Transverse colon (tissue), 4 donors: ENCODE measurements at regions not wholly inside any gene's neighbourhood (a gene's known extent, or its start where the extent isn't known, plus 50 kb on each side); places are given as distances from the start of the nearest gene placed in this dataset.

Source experiments
- DNase-seq: peaks from one replicate; pipeline ENCODE4 v3.0.0-alpha.2; 2019
- H3K27ac ChIP-seq, 4 donors: fragments of 200-600 bp; sonication (generic); 2 replicates each; pipeline ENCODE4 v1.5.1; 2016 to 2018; ENCODE audit warnings: inconsistent platforms in 4 of 4
- H3K27me3 ChIP-seq: fragments of 200-600 bp; sonication (generic); 2 replicates; pipeline ENCODE4 v1.5.1; 2017; ENCODE audit warnings: inconsistent platforms
- H3K36me3 ChIP-seq, 4 donors: fragments of 200-600 bp; sonication (generic); 2 replicates each; pipeline ENCODE4 v1.5.1; 2017 to 2019; ENCODE audit warnings: inconsistent platforms in 4 of 4
- H3K4me1 ChIP-seq, 4 donors: fragments of 200-600 bp; sonication (generic); 2 replicates each; pipeline ENCODE4 v1.5.1; 2017 to 2020; ENCODE audit warnings: inconsistent platforms in 4 of 4
- H3K4me3 ChIP-seq, 4 donors: fragments of 200-600 bp; sonication (generic); 1 replicate in 1 of 4; 2 replicates in 3 of 4; pipeline versions ENCODE4 v1.5.1 to v1.6.1; 2017 to 2019; ENCODE audit warnings: inconsistent platforms in 4 of 4
- H3K9me3 ChIP-seq, 2 donors: fragments of 200-600 bp; sonication (generic); 2 replicates each; pipeline ENCODE4 v1.5.1; 2017 to 2019; ENCODE audit warnings: inconsistent platforms in 2 of 2
- EP300 ChIP-seq: sonication (generic); formaldehyde crosslinking; IDR thresholded peaks from one replicate; pipeline ENCODE4 v1.6.1; 2017; ENCODE audit warnings: antibody characterized with exemption, low read depth
- POLR2A ChIP-seq: fragments of 450-650 bp; IDR thresholded peaks from one replicate; pipeline ENCODE4 v1.6.1; 2016; ENCODE audit warnings: antibody characterized with exemption, mild to moderate bottlenecking, moderate library complexity
- POLR2AphosphoS5 ChIP-seq, 3 donors: sonication (generic); formaldehyde crosslinking; IDR thresholded peaks; one replicate each; pipeline ENCODE4 v1.6.1; 2016; ENCODE audit warnings: antibody characterized with exemption in 3 of 3
- WGBS, 2 donors: methylation state at CpG; one replicate each; pipeline ENCODE4 v1.1.5; 2018; ENCODE audit warnings: low coverage in 1 of 2; 5-methylcytosine and 5-hydroxymethylcytosine counted together
- in situ Hi-C, 4 donors: fragments of 200-750 bp; cut with MboI; loops; one replicate each; pipeline versions ENCODE4 v1.15.0 to v1.15.1; 2017; ENCODE audit warnings: low sequenced_read_pairs in 3 of 4, low pct_ligation_motif_present in 1 of 4, low pct_unique_long_range_greater_than_20kb in 1 of 4
- intact Hi-C: fragments of 100-400 bp; cut with DNase I; formaldehyde crosslinking; loops from one replicate; pipeline ENCODE4 v1.15.1; 2023; ENCODE audit warnings: low total_unique reads
- TF ChIP-seq, protein P1 (sequence below), 5 experiments: fragments of 200-600 bp in 3 of 5; fragments of 450-650 bp in 2 of 5; sonication (generic) in 3 of 5; IDR thresholded peaks; 1 replicate in 2 of 5; 2 replicates in 3 of 5; pipeline ENCODE4 v1.5.1; 2016 to 2017; ENCODE audit warnings: antibody characterized with exemption in 5 of 5, inconsistent platforms in 3 of 5, mild to moderate bottlenecking in 2 of 5, moderate library complexity in 1 of 5

DNA sequence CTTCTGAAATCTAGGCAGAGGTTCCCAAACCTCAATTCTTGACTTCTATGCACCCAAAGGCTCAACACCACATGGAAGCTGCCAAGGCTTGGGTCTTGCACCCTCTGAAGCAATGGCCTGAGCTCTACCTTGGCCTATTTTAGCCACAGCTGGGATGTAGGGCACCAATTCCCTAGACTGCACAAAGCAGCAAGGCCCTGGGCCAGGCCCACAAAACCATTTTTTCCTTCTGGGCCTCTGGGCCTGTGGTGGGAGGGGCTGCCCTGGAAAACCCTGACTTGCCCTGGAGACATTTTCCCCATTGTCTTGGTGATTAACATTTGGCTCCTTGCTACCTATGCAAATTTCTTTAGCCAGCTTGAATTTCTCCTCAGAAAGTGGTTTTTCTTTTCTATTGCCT is 315.2 kb downstream of the DCDC2C start:
- in situ Hi-C loops = no loop called here

DNA sequence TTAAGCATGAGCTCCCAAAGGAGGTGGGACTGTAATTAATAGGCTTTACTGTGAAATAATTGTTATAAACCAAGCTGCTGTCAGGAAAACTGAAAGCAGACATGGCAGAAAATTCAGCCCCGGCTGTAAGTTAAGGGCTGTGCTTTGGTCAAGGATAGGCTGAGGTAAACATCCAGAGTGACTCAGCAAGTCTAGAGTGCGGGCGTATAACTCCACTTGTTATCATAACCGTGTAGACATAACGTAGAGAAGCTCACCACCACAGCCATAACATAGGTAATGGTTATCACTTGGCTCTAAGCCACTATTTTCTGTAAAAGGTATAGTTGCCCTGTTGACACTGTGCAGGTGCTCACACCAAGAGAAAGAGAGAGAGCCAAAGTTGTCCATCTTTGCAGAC is 316.8 kb downstream of the DCDC2C start:
- Histone ChIP-seq H3K9me3 (peaks cover 3 to 9% of the 10 kb centered on the region in 2 donors), H3K4me1 (no peaks in the 10 kb centered on the region), H3K4me3 (no peak overlapping the region), H3K27ac (no peak overlapping the region), H3K36me3 (no peaks in the 10 kb centered on the region), H3K27me3 (no peaks in the 10 kb centered on the region)
- intact Hi-C loops = no loop called here
- TF ChIP-seq EP300 = no peak
- TF ChIP-seq, protein P1, sequence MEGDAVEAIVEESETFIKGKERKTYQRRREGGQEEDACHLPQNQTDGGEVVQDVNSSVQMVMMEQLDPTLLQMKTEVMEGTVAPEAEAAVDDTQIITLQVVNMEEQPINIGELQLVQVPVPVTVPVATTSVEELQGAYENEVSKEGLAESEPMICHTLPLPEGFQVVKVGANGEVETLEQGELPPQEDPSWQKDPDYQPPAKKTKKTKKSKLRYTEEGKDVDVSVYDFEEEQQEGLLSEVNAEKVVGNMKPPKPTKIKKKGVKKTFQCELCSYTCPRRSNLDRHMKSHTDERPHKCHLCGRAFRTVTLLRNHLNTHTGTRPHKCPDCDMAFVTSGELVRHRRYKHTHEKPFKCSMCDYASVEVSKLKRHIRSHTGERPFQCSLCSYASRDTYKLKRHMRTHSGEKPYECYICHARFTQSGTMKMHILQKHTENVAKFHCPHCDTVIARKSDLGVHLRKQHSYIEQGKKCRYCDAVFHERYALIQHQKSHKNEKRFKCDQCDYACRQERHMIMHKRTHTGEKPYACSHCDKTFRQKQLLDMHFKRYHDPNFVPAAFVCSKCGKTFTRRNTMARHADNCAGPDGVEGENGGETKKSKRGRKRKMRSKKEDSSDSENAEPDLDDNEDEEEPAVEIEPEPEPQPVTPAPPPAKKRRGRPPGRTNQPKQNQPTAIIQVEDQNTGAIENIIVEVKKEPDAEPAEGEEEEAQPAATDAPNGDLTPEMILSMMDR (IDR thresholded peaks at IDR 0.05) = no peak
- no peak for TF ChIP-seq POLR2AphosphoS5 (IDR thresholded peaks at IDR 0.05)
- TF ChIP-seq POLR2A = no peak
- in situ Hi-C loops = no loop called here
- WGBS, 2 donors = 60% methylated on average over 5 of the region's 5 CpGs; no CpG with 5 or more reads in 1 of the 2 donors
- DNase-seq = no peak

More for the DNA sequence above, 315.2 kb downstream of the DCDC2C start:
- Histone ChIP-seq H3K4me3 (no peak overlapping the region), H3K27me3 (no peaks in the 10 kb centered on the region), H3K27ac (no peak overlapping the region), H3K36me3 (no peaks in the 10 kb centered on the region), H3K9me3 (peaks cover 3 to 9% of the 10 kb centered on the region in 2 donors), H3K4me1 (no peaks in the 10 kb centered on the region)
- no peak for TF ChIP-seq POLR2AphosphoS5 (IDR thresholded peaks at IDR 0.05)
- TF ChIP-seq, protein P1 (IDR thresholded peaks at IDR 0.05) = no peak
- TF ChIP-seq EP300 = no peak
- TF ChIP-seq POLR2A = no peak
- intact Hi-C loops = no loop called here
- DNase-seq = no peak

DNA sequence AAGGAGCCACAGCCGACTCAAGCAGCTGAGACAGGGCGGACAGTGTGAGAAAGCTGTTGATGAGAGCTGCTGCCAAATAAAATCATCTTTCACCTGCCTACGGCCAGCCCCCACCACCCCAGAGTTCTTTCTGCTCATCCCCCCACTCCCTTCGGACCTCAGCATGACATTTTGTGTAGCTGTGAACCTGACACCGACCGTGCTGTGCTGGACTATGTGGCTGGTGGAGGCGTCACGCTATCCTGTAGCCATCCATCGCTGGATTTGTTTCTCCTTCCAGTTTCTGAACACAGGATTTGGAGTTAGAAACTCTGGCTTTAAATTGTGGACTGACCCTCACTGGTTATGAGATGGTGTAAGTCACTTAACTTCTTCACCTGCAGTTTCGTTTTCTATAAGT is 317.3 kb downstream of the DCDC2C start:
- H3K27me3 ChIP-seq = no peaks in the 10 kb centered on the region
- TF ChIP-seq POLR2AphosphoS5 (IDR thresholded peaks at IDR 0.05) (no peak), EP300 (no peak), POLR2A (no peak)
- TF ChIP-seq, protein P1 (IDR thresholded peaks at IDR 0.05) = no peak
- no peak overlapping the region for H3K27ac ChIP-seq
- 88 to 93% methylated on average over 5 to 10 of the region's 10 CpGs for WGBS, 2 donors
- peaks cover 3 to 9% of the 10 kb centered on the region in 2 donors for H3K9me3 ChIP-seq
- in situ Hi-C loops = no loop called here
- intact Hi-C loops = no loop called here
- no peak overlapping the region for H3K4me3 ChIP-seq
- H3K36me3 ChIP-seq = no peaks in the 10 kb centered on the region
- no peaks in the 10 kb centered on the region for H3K4me1 ChIP-seq
- no peak for DNase-seq

DNA sequence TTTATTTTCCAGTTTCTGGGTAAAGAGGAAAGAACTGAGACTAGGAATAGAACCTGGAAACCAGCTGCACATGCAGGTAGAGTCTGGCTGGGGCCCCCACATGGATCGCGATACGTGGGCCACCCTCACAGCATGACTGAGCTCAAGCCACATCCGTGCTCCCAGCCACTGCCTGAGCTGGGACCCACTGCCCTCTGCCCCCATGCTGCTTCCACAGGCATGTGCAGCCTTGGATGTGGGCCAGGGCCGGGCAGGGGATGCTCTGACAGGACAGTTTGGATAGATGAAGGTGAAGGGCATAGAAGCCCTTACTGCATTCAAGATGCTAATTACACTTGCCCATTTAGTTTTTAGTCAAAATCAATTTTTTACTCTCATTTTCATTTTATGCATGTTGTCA is 321.2 kb downstream of the DCDC2C start:
- Histone ChIP-seq H3K9me3 (no peaks in the 10 kb centered on the region), H3K36me3 (no peaks in the 10 kb centered on the region), H3K27me3 (no peaks in the 10 kb centered on the region), H3K4me3 (no peak overlapping the region), H3K4me1 (no peaks in the 10 kb centered on the region), H3K27ac (no peak overlapping the region)
- DNase-seq = no peak
- in situ Hi-C loops = no loop called here
- 81% methylated on average over 5 of the region's 5 CpGs; no CpG with 5 or more reads in 1 of the 2 donors for WGBS, 2 donors
- intact Hi-C loops = no loop called here
- TF ChIP-seq POLR2A (no peak), EP300 (no peak), POLR2AphosphoS5 (IDR thresholded peaks at IDR 0.05) (no peak)
- TF ChIP-seq, protein P1 (IDR thresholded peaks at IDR 0.05) = no peak
